ENCODE measurements at regions not wholly inside any gene's neighbourhood (a gene's known extent, or its start where the extent isn't known, plus 50 kb on each side); places are given as distances from the start of the nearest gene placed in this dataset.
A peak's percentile ranks its signal among the peaks of the same experiment; 100 is the strongest.

- DNase-seq (no peak), ATAC-seq (no peak)
- intact Hi-C loops (cut with DNase I, micrococcal nuclease): no loop called here
Observed at GRCh38 chr11:103824116-103824515, 212.3 kb upstream of the DDI1 start.

- intact Hi-C loops (cut with DNase I, micrococcal nuclease): no loop called here
- ATAC-seq: peak; percentile 38
- no peak for DNase-seq
Observed at GRCh38 chr11:103825469-103825868, 211.0 kb upstream of the DDI1 start.

- peak; percentile 60 for ATAC-seq
- intact Hi-C loops (cut with DNase I, micrococcal nuclease): no loop called here
- no peak for DNase-seq
Observed at GRCh38 chr11:103826856-103827255, 209.6 kb upstream of the DDI1 start.

GRCh38 chr11:103829596-103829995, 206.8 kb upstream of the DDI1 start:
- DNase-seq: no peak
- ATAC-seq: no peak
- intact Hi-C loops (cut with DNase I, micrococcal nuclease): no loop called here

GRCh38 chr11:103830205-103830604, 206.2 kb upstream of the DDI1 start:
- intact Hi-C loops (cut with DNase I, micrococcal nuclease): no loop called here
- DNase-seq: no peak
- peak; percentile 78 for ATAC-seq

GRCh38 chr11:103832762-103833161, 203.7 kb upstream of the DDI1 start:
- intact Hi-C loops (cut with DNase I, micrococcal nuclease): no loop called here
- DNase-seq (no peak), ATAC-seq (no peak)

GRCh38 chr11:103842191-103842590, 194.2 kb upstream of the DDI1 start:
- ATAC-seq (no peak), DNase-seq (no peak)
- intact Hi-C loops (cut with DNase I, micrococcal nuclease): no loop called here

GRCh38 chr11:103842795-103843194, 193.6 kb upstream of the DDI1 start:
- ATAC-seq (no peak), DNase-seq (no peak)
- intact Hi-C loops (cut with DNase I, micrococcal nuclease): no loop called here

GRCh38 chr11:103844327-103845215, 191.9 kb upstream of the DDI1 start:
- ATAC-seq (peak; percentile 100), DNase-seq (peak; percentile 16 to 36)
- intact Hi-C loops (cut with DNase I, micrococcal nuclease): no loop called here

- no peak for ATAC-seq
- intact Hi-C loops (cut with DNase I, micrococcal nuclease): no loop called here
Observed at GRCh38 chr11:103845331-103845730, 191.1 kb upstream of the DDI1 start.

GRCh38 chr11:103848686-103849085, 187.8 kb upstream of the DDI1 start:
- no peak for ATAC-seq
- DNase-seq: no peak
- intact Hi-C loops (cut with DNase I, micrococcal nuclease): no loop called here

More at GRCh38 chr11:103845331-103845730, 191.1 kb upstream of the DDI1 start:
- no peak for DNase-seq

GRCh38 chr11:103849366-103849765, 187.1 kb upstream of the DDI1 start:
- DNase-seq (no peak), ATAC-seq (no peak)
- intact Hi-C loops (cut with DNase I, micrococcal nuclease): no loop called here

- intact Hi-C loops (cut with DNase I, micrococcal nuclease): no loop called here
- DNase-seq: no peak
Observed at GRCh38 chr11:103850419-103851165, 185.8 kb upstream of the DDI1 start.

GRCh38 chr11:103851166-103851651, 185.2 kb upstream of the DDI1 start:
- ATAC-seq (no peak), DNase-seq (no peak)
- intact Hi-C loops (cut with DNase I, micrococcal nuclease): no loop called here

More at GRCh38 chr11:103850419-103851165, 185.8 kb upstream of the DDI1 start:
- ATAC-seq: no peak

Small RNA genes lying in the stretch of these regions (microRNA-seq; reads per million reads assigned to microRNA genes)
- 0 reads per million in 2 donors for gene MIR4693
